Kidney (tissue), 13 donors: ENCODE measurements at regions not wholly inside any gene's neighbourhood (a gene's known extent, or its start where the extent isn't known, plus 50 kb on each side); places are given as distances from the start of the nearest gene placed in this dataset.

Experiments used
- DNase-seq, 5 donors: peaks; one replicate each; pipeline ENCODE4 v3.0.0-alpha.2; 2013 to 2020
- FAIRE-seq: peaks from 2 replicates; lab custom pipeline; 2012; peaks lifted over from hg19 to GRCh38; lab: Jason Lieb, UNC
- H3K27ac ChIP-seq, 2 donors: one replicate each; pipeline ENCODE4 v1.7.0; 2013; ENCODE audit warnings: low read depth in 2 of 2, low read length in 2 of 2, inconsistent platforms in 1 of 2
- H3K27me3 ChIP-seq: one replicate; pipeline ENCODE4 v1.7.1; 2013; ENCODE audit warnings: low read length, inconsistent platforms; ENCODE audit not compliant: control insufficient read depth, insufficient read depth
- H3K36me3 ChIP-seq, 3 donors: one replicate each; pipeline versions ENCODE4 v1.7.0 to v1.7.1; 2013; ENCODE audit warnings: low read length in 3 of 3, control low read depth in 1 of 3, inconsistent platforms in 1 of 3; ENCODE audit not compliant: insufficient read depth in 3 of 3, control insufficient read depth in 2 of 3
- H3K4me1 ChIP-seq, 3 donors: one replicate each; pipeline versions ENCODE4 v1.7.0 to v1.7.1; 2013; ENCODE audit warnings: low read length in 3 of 3, inconsistent platforms in 1 of 3, low read depth in 1 of 3; ENCODE audit not compliant: control insufficient read depth in 2 of 3, insufficient read depth in 2 of 3
- H3K4me3 ChIP-seq, 3 donors: one replicate each; pipeline versions ENCODE4 v1.7.0 to v1.8.1; 2013; ENCODE audit warnings: low read length in 3 of 3, control low read depth in 1 of 3, inconsistent platforms in 1 of 3
- H3K9ac ChIP-seq, 3 donors: one replicate each; pipeline versions ENCODE4 v1.7.0 to v1.7.1; 2013; ENCODE audit warnings: low read length in 3 of 3, control low read depth in 1 of 3, inconsistent platforms in 1 of 3
- H3K9me3 ChIP-seq, 3 donors: one replicate each; pipeline versions ENCODE4 v1.7.0 to v1.7.1; 2013; ENCODE audit warnings: low read length in 3 of 3, control low read depth in 1 of 3, inconsistent platforms in 1 of 3; ENCODE audit not compliant: control insufficient read depth in 2 of 3, insufficient read depth in 1 of 3
- intact Hi-C: fragments of 100-400 bp; cut with DNase I; formaldehyde crosslinking; loops from one replicate; pipeline ENCODE4 v1.11.1; 2022
- TF ChIP-seq, protein P1 (sequence below): IDR thresholded peaks from 3 replicates; pipeline ENCODE4 v1.5.1; 2012; ENCODE audit warnings: mild to moderate bottlenecking, moderate library complexity, borderline replicate concordance; ENCODE audit not compliant: insufficient read depth; ENCODE audit errors: extremely low read depth
- donor health status: control.
- donor health status: control.
- donor health status: control.
- donor health status: control.
- donor health status: control.
- donor health status: DM: yes; HTN: yes; CAD: no.
- donor health status: Normal renal cell carcinoma (clear cell type).

GRCh38 chr5:158320178-158320674 lies 461.3 kb upstream of the CLINT1 start:
- DNase-seq (no peak), FAIRE-seq (no peak)
- Histone ChIP-seq H3K4me3 (no peak overlapping the region), H3K27ac (no peak overlapping the region), H3K9me3 (no peaks in the 10 kb centered on the region), H3K4me1 (no peaks in the 10 kb centered on the region), H3K36me3 (no peaks in the 10 kb centered on the region), H3K27me3 (no peaks in the 10 kb centered on the region), H3K9ac (no peak overlapping the region)
- intact Hi-C loops: no loop called here
- TF ChIP-seq, protein P1, sequence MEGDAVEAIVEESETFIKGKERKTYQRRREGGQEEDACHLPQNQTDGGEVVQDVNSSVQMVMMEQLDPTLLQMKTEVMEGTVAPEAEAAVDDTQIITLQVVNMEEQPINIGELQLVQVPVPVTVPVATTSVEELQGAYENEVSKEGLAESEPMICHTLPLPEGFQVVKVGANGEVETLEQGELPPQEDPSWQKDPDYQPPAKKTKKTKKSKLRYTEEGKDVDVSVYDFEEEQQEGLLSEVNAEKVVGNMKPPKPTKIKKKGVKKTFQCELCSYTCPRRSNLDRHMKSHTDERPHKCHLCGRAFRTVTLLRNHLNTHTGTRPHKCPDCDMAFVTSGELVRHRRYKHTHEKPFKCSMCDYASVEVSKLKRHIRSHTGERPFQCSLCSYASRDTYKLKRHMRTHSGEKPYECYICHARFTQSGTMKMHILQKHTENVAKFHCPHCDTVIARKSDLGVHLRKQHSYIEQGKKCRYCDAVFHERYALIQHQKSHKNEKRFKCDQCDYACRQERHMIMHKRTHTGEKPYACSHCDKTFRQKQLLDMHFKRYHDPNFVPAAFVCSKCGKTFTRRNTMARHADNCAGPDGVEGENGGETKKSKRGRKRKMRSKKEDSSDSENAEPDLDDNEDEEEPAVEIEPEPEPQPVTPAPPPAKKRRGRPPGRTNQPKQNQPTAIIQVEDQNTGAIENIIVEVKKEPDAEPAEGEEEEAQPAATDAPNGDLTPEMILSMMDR: no peak

GRCh38 chr5:158317507-158317906 lies 458.6 kb upstream of the CLINT1 start:
- H3K9me3 ChIP-seq: no peaks in the 10 kb centered on the region
- FAIRE-seq: no peak
- H3K4me3 ChIP-seq: no peak overlapping the region
- H3K4me1 ChIP-seq: no peaks in the 10 kb centered on the region
- no peak overlapping the region for H3K9ac ChIP-seq
- DNase-seq: peak in 2 of 5 donors; percentile 11 to 21
- no peaks in the 10 kb centered on the region for H3K36me3 ChIP-seq
- TF ChIP-seq, protein P1: no peak
- H3K27ac ChIP-seq: no peak overlapping the region
- intact Hi-C loops: no loop called here
- no peaks in the 10 kb centered on the region for H3K27me3 ChIP-seq

- TF ChIP-seq, protein P1: no peak
- Histone ChIP-seq H3K9ac (no peak overlapping the region), H3K4me1 (no peaks in the 10 kb centered on the region), H3K27me3 (no peaks in the 10 kb centered on the region), H3K36me3 (no peaks in the 10 kb centered on the region), H3K27ac (no peak overlapping the region), H3K9me3 (no peaks in the 10 kb centered on the region), H3K4me3 (no peak overlapping the region)
- FAIRE-seq (no peak), DNase-seq (no peak)
- intact Hi-C loops: no loop called here
These were observed 455.0 kb upstream of the CLINT1 start for GRCh38 chr5:158313733-158314464.
